Right lobe of liver (tissue), 4 donors: ENCODE measurements at regions not wholly inside any gene's neighbourhood (a gene's known extent, or its start where the extent isn't known, plus 50 kb on each side); places are given as distances from the start of the nearest gene placed in this dataset.

ENCODE experiments used
- POLR2A ChIP-seq: fragments of 450-650 bp; IDR thresholded peaks from one replicate; pipeline ENCODE4 v1.6.1; 2017; ENCODE audit warnings: antibody characterized with exemption, mild to moderate bottlenecking
- TF ChIP-seq, protein P1 (sequence below), 4 donors: fragments of 200-600 bp in 3 of 4; fragments of 450-650 bp in 1 of 4; IDR thresholded peaks; one replicate each; pipeline versions ENCODE4 v1.5.1 to v1.8.0; 2016 to 2022; ENCODE audit warnings: antibody characterized with exemption in 4 of 4, mild to moderate bottlenecking in 2 of 4
- donor health status: DM: no; HTN: no; CAD: no.
- donor health status: DM: no; HTN: no; CAD: no.
- donor health status: DM: no; HTN: yes; CAD: no.

DNA sequence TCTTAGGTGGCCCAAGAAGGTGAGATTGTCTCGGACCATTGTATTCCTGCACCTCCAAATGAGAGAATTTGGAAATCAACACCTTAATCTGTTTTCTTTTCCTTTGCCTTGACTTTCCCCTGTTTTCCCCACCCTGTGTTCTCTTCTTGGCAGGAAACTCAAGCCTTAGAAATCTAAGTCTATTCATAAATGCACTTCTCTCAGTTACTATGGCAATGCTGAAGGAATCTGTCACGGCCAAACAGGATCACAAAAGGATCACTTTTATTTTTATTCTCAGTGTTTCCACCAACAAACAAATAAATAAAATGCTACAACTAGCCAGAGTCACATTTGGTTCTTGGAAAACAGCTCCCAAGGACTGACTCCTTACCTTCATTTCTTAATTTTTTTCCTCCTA is 270.5 kb downstream of the BCAT1 start:
- TF ChIP-seq, protein P1, sequence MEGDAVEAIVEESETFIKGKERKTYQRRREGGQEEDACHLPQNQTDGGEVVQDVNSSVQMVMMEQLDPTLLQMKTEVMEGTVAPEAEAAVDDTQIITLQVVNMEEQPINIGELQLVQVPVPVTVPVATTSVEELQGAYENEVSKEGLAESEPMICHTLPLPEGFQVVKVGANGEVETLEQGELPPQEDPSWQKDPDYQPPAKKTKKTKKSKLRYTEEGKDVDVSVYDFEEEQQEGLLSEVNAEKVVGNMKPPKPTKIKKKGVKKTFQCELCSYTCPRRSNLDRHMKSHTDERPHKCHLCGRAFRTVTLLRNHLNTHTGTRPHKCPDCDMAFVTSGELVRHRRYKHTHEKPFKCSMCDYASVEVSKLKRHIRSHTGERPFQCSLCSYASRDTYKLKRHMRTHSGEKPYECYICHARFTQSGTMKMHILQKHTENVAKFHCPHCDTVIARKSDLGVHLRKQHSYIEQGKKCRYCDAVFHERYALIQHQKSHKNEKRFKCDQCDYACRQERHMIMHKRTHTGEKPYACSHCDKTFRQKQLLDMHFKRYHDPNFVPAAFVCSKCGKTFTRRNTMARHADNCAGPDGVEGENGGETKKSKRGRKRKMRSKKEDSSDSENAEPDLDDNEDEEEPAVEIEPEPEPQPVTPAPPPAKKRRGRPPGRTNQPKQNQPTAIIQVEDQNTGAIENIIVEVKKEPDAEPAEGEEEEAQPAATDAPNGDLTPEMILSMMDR (IDR thresholded peaks at IDR 0.05): no peak
- no peak for TF ChIP-seq POLR2A
